ENCODE measurements at regions not wholly inside any gene's neighbourhood (a gene's known extent, or its start where the extent isn't known, plus 50 kb on each side); places are given as distances from the start of the nearest gene placed in this dataset.

DNA sequence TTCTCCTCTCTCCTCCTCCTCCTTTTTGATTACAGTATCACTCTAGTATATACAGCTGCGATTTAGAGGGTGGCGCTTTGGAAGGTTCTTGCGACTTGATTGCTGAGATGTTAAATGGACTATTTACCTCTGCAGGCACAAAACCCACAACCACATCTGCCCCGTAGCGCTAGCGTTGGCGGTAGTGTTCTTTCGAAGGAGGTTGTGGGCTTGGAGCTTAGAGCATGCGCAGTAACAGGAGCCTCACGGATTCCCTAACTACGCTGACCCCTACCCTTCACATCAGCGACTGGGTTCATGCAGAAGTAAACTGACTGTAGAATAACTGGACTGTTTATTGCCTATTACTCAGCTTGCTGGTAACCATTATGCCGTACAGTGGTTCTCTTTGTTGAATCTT is 58.0 kb downstream of the CGGBP1 start:
- Histone ChIP-seq H3K27ac (ENCODE audit: extremely low read length, insufficient read depth, low read length) (no peak overlapping the region), H3K4me3 (replicated peaks in 1 of 3; ENCODE audit: insufficient read depth in 1 of 3, low read depth in 2 of 3, low read length in 3 of 3) (no peak overlapping the region), H3K36me3 (replicated peaks in 1 of 2; ENCODE audit: control insufficient read depth in 1 of 2, insufficient read depth in 2 of 2, low read length in 2 of 2) (no peaks in the 10 kb centered on the region), H3K9me3 (ENCODE audit: low read length) (no peaks in the 10 kb centered on the region), H3K4me2 (ENCODE audit: low read depth, low read length) (0 out of 2 replicates have a peak overlapping the region, but pooled peaks have one; percentile 16), H3K4me1 (ENCODE audit: insufficient read depth, low read length) (no peaks in the 10 kb centered on the region), H2AFZ (ENCODE audit: low read length) (no peak overlapping the region), H3K9ac (ENCODE audit: insufficient read depth, low read depth, low read length) (no peak overlapping the region), H4K20me1 (ENCODE audit: insufficient read depth, low read length) (no peaks in the 10 kb centered on the region), H3K27me3 (ENCODE audit: control insufficient read depth in 1 of 2, insufficient read depth in 2 of 2, low read length in 2 of 2) (no peaks in the 10 kb centered on the region; a peak in 1 of 5 replicates), H3K79me2 (ENCODE audit: insufficient read depth, low read length) (no peaks in the 10 kb centered on the region)
- TF ChIP-seq, protein P1, sequence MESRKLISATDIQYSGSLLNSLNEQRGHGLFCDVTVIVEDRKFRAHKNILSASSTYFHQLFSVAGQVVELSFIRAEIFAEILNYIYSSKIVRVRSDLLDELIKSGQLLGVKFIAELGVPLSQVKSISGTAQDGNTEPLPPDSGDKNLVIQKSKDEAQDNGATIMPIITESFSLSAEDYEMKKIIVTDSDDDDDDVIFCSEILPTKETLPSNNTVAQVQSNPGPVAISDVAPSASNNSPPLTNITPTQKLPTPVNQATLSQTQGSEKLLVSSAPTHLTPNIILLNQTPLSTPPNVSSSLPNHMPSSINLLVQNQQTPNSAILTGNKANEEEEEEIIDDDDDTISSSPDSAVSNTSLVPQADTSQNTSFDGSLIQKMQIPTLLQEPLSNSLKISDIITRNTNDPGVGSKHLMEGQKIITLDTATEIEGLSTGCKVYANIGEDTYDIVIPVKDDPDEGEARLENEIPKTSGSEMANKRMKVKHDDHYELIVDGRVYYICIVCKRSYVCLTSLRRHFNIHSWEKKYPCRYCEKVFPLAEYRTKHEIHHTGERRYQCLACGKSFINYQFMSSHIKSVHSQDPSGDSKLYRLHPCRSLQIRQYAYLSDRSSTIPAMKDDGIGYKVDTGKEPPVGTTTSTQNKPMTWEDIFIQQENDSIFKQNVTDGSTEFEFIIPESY (CRISPR knock-in tag; IDR thresholded peaks at IDR 0.05) = peak; percentile 60; the same call in 1 of the 2 replicates
- TF ChIP-seq, protein P2, sequence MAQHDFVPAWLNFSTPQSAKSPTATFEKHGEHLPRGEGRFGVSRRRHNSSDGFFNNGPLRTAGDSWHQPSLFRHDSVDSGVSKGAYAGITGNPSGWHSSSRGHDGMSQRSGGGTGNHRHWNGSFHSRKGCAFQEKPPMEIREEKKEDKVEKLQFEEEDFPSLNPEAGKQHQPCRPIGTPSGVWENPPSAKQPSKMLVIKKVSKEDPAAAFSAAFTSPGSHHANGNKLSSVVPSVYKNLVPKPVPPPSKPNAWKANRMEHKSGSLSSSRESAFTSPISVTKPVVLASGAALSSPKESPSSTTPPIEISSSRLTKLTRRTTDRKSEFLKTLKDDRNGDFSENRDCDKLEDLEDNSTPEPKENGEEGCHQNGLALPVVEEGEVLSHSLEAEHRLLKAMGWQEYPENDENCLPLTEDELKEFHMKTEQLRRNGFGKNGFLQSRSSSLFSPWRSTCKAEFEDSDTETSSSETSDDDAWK (CRISPR knock-in tag; IDR thresholded peaks at IDR 0.05) = no peak
- TF ChIP-seq SATB2 (CRISPR knock-in tag; IDR thresholded peaks at IDR 0.05) (no peak), SIX4 (CRISPR knock-in tag; IDR thresholded peaks at IDR 0.05) (no peak), KDM5A (IDR thresholded peaks at IDR 0.05; ENCODE audit: borderline replicate concordance, low read length) (no peak)
- TF ChIP-seq, protein P3, sequence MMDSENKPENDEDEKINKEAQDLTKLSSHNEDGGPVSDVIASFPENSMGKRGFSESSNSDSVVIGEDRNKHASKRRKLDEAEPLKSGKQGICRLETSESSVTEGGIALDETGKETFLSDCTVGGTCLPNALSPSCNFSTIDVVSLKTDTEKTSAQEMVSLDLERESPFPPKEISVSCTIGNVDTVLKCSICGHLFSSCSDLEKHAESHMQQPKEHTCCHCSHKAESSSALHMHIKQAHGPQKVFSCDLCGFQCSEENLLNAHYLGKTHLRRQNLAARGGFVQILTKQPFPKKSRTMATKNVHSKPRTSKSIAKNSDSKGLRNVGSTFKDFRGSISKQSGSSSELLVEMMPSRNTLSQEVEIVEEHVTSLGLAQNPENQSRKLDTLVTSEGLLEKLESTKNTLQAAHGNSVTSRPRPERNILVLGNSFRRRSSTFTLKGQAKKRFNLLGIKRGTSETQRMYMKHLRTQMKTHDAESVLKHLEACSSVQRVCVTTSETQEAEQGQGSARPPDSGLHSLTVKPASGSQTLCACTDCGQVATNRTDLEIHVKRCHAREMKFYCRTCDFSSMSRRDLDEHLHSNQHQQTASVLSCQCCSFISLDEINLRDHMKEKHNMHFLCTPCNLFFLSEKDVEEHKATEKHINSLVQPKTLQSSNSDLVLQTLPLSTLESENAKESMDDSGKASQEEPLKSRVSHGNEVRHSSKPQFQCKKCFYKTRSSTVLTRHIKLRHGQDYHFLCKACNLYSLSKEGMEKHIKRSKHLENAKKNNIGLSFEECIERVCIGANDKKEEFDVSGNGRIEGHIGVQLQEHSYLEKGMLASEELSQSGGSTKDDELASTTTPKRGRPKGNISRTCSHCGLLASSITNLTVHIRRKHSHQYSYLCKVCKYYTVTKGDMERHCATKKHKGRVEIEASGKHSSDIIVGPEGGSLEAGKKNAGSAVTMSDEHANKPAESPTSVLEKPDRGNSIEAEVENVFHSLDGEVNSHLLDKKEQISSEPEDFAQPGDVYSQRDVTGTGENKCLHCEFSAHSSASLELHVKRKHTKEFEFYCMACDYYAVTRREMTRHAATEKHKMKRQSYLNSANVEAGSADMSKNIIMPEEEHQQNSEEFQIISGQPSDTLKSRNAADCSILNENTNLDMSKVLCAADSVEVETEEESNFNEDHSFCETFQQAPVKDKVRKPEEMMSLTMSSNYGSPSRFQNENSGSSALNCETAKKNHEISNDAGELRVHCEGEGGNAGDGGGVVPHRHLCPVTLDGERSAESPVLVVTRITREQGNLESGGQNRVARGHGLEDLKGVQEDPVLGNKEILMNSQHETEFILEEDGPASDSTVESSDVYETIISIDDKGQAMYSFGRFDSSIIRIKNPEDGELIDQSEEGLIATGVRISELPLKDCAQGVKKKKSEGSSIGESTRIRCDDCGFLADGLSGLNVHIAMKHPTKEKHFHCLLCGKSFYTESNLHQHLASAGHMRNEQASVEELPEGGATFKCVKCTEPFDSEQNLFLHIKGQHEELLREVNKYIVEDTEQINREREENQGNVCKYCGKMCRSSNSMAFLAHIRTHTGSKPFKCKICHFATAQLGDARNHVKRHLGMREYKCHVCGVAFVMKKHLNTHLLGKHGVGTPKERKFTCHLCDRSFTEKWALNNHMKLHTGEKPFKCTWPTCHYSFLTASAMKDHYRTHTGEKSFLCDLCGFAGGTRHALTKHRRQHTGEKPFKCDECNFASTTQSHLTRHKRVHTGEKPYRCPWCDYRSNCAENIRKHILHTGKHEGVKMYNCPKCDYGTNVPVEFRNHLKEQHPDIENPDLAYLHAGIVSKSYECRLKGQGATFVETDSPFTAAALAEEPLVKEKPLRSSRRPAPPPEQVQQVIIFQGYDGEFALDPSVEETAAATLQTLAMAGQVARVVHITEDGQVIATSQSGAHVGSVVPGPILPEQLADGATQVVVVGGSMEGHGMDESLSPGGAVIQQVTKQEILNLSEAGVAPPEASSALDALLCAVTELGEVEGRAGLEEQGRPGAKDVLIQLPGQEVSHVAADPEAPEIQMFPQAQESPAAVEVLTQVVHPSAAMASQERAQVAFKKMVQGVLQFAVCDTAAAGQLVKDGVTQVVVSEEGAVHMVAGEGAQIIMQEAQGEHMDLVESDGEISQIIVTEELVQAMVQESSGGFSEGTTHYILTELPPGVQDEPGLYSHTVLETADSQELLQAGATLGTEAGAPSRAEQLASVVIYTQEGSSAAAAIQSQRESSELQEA (CRISPR knock-in tag; IDR thresholded peaks at IDR 0.05; ENCODE audit: not compliant biosample characterization) = no peak
- no TSS peak for BruUV-seq (replicated peaks)
- intact Hi-C loops (cut with micrococcal nuclease; ENCODE audit: unreplicated experiment) (loop anchor here (5.0 to 10.0 kb wide), 2 partner anchors 99 to 736 kb away; no protein-coding TSS in a partner anchor), in situ Hi-C loops (cut with HindIII; ENCODE audit: extremely low pct_ligation_motif_present, low pct_unique_long_range_greater_than_20kb) (loop anchor here (10.0 to 25.0 kb wide), 2 partner anchors 236 to 689 kb away; no protein-coding TSS in a partner anchor)
- WGBS (ENCODE audit: low lambda C conversion rate) = 18% methylated on average over 8 of the region's 13 CpGs
- ATAC-seq (no peak; the same call in 2 of the 3 replicates), DNase-seq (ENCODE audit: low spot score) (no peak), FAIRE-seq (no peak)
- ChIA-PET CTCF (ENCODE audit: low intra/inter-chr PET ratio, low total read pairs) (no interaction called here), POLR2A (no interaction called here)

All from HepG2 (cell line).